Thyroid gland (tissue), 4 donors: ENCODE measurements at regions not wholly inside any gene's neighbourhood (a gene's known extent, or its start where the extent isn't known, plus 50 kb on each side); places are given as distances from the start of the nearest gene placed in this dataset.

ENCODE experiments used
- CTCF ChIP-seq, 6 experiments: fragments of 200-600 bp in 3 of 6; fragments of 450-650 bp in 3 of 6; sonication (generic) in 3 of 6; IDR thresholded peaks; one replicate each; pipeline ENCODE4 v1.5.1; 2016 to 2019; ENCODE audit warnings: antibody characterized with exemption in 6 of 6, mild to moderate bottlenecking in 2 of 6, inconsistent platforms in 1 of 6, moderate library complexity in 1 of 6
- POLR2A ChIP-seq, 2 donors: fragments of 450-650 bp; IDR thresholded peaks; one replicate each; pipeline ENCODE4 v1.6.1; 2017; ENCODE audit warnings: antibody characterized with exemption in 2 of 2, mild to moderate bottlenecking in 2 of 2, moderate library complexity in 1 of 2

- TF ChIP-seq CTCF (IDR thresholded peaks at IDR 0.05) (no peak), POLR2A (IDR thresholded peaks at IDR 0.05) (no peak)
Observed at GRCh38 chr6:148164645-148165044, 178.0 kb upstream of the SASH1 start.
